Fibroblast of lung (primary cell): ENCODE measurements at regions not wholly inside any gene's neighbourhood (a gene's known extent, or its start where the extent isn't known, plus 50 kb on each side); places are given as distances from the start of the nearest gene placed in this dataset.

Source experiments
- EZH2 ChIP-seq: IDR thresholded peaks from 2 replicates; pipeline ENCODE4 v1.5.1; 2012; ENCODE audit warnings: low read length, control low read depth, mild to moderate bottlenecking; ENCODE audit errors: missing control alignments
- TF ChIP-seq, protein P1 (sequence below), 2 donors: IDR thresholded peaks in 1 of 2; conservative IDR thresholded peaks in 1 of 2; 1 replicate in 1 of 2; 2 replicates in 1 of 2; pipeline ENCODE4 v1.5.1; 2011 to 2012; ENCODE audit warnings: low read length in 2 of 2, control low read depth in 1 of 2, inconsistent platforms in 1 of 2, low read depth in 1 of 2, mild to moderate bottlenecking in 1 of 2

DNA sequence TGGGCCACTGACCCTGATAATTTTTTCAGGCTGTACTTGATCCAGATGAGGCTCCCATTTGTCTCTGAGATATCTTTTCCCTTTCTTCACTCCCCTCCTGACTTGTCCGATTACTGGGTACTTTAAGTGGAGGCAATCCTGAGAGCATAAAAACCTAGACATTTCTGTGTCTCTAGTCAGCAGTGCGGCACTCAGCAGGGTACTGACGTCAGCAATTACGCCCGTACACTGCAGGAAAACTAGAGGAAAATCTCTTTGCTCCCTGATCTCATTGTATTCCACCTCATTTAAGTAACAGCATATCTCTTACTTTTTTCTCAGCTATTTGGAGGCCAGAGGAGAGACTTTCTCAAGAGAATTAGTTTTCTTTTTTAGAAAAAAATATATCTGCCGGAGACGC is 315.5 kb upstream of the OR4E1 start:
- TF ChIP-seq, protein P1, sequence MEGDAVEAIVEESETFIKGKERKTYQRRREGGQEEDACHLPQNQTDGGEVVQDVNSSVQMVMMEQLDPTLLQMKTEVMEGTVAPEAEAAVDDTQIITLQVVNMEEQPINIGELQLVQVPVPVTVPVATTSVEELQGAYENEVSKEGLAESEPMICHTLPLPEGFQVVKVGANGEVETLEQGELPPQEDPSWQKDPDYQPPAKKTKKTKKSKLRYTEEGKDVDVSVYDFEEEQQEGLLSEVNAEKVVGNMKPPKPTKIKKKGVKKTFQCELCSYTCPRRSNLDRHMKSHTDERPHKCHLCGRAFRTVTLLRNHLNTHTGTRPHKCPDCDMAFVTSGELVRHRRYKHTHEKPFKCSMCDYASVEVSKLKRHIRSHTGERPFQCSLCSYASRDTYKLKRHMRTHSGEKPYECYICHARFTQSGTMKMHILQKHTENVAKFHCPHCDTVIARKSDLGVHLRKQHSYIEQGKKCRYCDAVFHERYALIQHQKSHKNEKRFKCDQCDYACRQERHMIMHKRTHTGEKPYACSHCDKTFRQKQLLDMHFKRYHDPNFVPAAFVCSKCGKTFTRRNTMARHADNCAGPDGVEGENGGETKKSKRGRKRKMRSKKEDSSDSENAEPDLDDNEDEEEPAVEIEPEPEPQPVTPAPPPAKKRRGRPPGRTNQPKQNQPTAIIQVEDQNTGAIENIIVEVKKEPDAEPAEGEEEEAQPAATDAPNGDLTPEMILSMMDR (conservative IDR thresholded peaks at IDR 0.05 in 1 of 2, IDR thresholded peaks at IDR 0.05 in 1 of 2; ENCODE audit: low read depth in 1 of 2, low read length in 2 of 2) = no peak
- no peak for TF ChIP-seq EZH2
